NK-92 treated with Interleukin-12 subunit alpha and Interleukin-12 subunit beta, amount 100 ng/mL, for 24 hours (cell line): ENCODE measurements at regions not wholly inside any gene's neighbourhood (a gene's known extent, or its start where the extent isn't known, plus 50 kb on each side); places are given as distances from the start of the nearest gene placed in this dataset.

ENCODE experiments used
- DNase-seq: peaks from one replicate; lab custom pipeline; 2025; lab: John Stamatoyannopoulos, UW

GRCh38 chr7:108697254-108697653, 127.6 kb downstream of the DNAJB9 start:
- DNase-seq: no peak

GRCh38 chr7:108711611-108712010, 141.9 kb downstream of the DNAJB9 start:
- DNase-seq: no peak

GRCh38 chr7:108716783-108717182, 147.1 kb downstream of the DNAJB9 start:
- no peak for DNase-seq

GRCh38 chr7:108717781-108718180, 148.1 kb downstream of the DNAJB9 start:
- DNase-seq: no peak

GRCh38 chr7:108719631-108720030, 150.0 kb downstream of the DNAJB9 start:
- no peak for DNase-seq

GRCh38 chr7:108722561-108722960, 152.9 kb downstream of the DNAJB9 start:
- DNase-seq: no peak

- DNase-seq: no peak
Observed at GRCh38 chr7:108723381-108723814, 153.7 kb downstream of the DNAJB9 start.

GRCh38 chr7:108724251-108725100, 154.8 kb downstream of the DNAJB9 start:
- no peak for DNase-seq

GRCh38 chr7:108735814-108736213, 166.1 kb downstream of the DNAJB9 start:
- no peak for DNase-seq

- DNase-seq: no peak
Observed at GRCh38 chr7:108736221-108736891, 166.7 kb downstream of the DNAJB9 start.

- no peak for DNase-seq
Observed at GRCh38 chr7:108770981-108771745, 201.5 kb downstream of the DNAJB9 start.

- DNase-seq: no peak
Observed at GRCh38 chr7:108771853-108772252, 202.2 kb downstream of the DNAJB9 start.

- DNase-seq: no peak
Observed at GRCh38 chr7:108777966-108778365, 208.3 kb downstream of the DNAJB9 start.

- no peak for DNase-seq
Observed at GRCh38 chr7:108789451-108789850, 219.8 kb downstream of the DNAJB9 start.

GRCh38 chr7:108794466-108794865, 224.8 kb downstream of the DNAJB9 start:
- DNase-seq: no peak

GRCh38 chr7:108802650-108803049, 233.0 kb downstream of the DNAJB9 start:
- DNase-seq: no peak

GRCh38 chr7:108805808-108806397, 236.2 kb downstream of the DNAJB9 start:
- DNase-seq: no peak

GRCh38 chr7:108808549-108809266, 239.0 kb downstream of the DNAJB9 start:
- no peak for DNase-seq

- DNase-seq: no peak
Observed at GRCh38 chr7:108809356-108809755, 239.7 kb downstream of the DNAJB9 start.

- no peak for DNase-seq
Observed at GRCh38 chr7:108810756-108811385, 241.2 kb downstream of the DNAJB9 start.
